ENCODE measurements at regions not wholly inside any gene's neighbourhood (a gene's known extent, or its start where the extent isn't known, plus 50 kb on each side); places are given as distances from the start of the nearest gene placed in this dataset.

DNA sequence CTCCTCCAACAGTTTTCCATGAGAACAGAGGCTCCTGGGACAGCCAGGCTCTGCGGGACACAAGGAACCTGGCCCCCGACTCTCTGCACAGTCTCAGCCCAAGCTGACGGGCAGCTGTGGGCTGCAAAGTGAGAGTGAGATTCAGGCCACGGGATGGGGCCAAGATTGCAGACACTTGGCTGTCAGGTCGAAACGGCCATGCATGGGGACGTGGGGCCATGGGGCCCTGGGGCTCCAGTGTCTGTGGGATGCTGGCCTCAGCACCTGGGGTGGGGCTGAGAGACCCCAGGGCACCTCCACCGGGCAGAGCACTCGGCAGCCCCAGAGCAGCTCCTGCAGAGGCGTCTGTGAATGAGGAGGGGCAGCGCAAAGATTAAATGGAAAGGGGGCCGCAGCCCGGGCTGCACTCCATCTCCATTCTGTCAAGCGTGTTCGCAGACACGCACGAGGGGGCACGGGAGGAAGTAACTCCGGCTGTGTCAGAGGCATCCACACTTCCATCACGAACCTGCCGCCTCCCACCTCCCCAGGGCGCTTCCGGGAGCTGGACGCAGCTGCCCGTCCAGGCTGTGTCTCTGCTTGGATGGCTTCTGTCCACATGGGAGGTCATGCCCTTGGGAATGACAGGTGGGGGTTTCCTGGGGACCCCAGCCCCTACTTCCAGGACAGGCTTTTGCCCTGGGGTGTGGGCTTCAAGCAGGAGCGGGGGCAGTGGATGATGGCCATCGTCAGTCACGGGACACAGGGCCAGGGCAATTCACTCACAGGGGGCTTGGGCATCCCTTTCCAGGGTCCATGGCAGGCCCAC lies 82.8 kb upstream of the NKX1-1 start:
- TF ChIP-seq, protein P1, sequence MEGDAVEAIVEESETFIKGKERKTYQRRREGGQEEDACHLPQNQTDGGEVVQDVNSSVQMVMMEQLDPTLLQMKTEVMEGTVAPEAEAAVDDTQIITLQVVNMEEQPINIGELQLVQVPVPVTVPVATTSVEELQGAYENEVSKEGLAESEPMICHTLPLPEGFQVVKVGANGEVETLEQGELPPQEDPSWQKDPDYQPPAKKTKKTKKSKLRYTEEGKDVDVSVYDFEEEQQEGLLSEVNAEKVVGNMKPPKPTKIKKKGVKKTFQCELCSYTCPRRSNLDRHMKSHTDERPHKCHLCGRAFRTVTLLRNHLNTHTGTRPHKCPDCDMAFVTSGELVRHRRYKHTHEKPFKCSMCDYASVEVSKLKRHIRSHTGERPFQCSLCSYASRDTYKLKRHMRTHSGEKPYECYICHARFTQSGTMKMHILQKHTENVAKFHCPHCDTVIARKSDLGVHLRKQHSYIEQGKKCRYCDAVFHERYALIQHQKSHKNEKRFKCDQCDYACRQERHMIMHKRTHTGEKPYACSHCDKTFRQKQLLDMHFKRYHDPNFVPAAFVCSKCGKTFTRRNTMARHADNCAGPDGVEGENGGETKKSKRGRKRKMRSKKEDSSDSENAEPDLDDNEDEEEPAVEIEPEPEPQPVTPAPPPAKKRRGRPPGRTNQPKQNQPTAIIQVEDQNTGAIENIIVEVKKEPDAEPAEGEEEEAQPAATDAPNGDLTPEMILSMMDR (IDR thresholded peaks at IDR 0.05; ENCODE audit: low read depth, low read length) = no peak
- DNase-seq (ENCODE audit: low read depth in 2 of 2) = no peak
- H3K4me3 ChIP-seq (replicated peaks in 1 of 2; ENCODE audit: low read depth in 2 of 2, low read length in 2 of 2) = no peak overlapping the region

DNA sequence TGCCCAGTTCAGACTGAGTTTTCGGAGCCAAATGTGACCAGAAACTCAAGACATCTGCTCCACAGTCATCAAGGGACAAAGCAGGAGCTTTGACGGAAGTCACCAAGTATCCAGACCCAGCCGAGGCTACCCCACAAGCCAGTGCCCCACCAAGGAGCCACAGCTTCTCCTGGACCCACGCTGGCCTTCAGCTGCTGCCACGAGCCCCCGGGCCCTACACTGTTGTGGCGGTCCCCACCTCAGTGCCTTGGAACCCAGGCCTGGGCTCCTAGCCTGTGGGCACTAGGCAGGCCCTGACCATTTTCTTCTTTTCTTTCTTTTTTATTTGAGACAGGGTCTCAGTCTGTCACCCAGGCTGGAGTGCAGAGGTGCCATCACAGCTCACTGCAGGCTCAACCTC lies 82.1 kb upstream of the NKX1-1 start:
- TF ChIP-seq, protein P1 (IDR thresholded peaks at IDR 0.05; ENCODE audit: low read depth, low read length) = no peak
- H3K4me3 ChIP-seq (replicated peaks in 1 of 2; ENCODE audit: low read depth in 2 of 2, low read length in 2 of 2) = no peak overlapping the region
- DNase-seq (ENCODE audit: low read depth in 2 of 2) = no peak

DNA sequence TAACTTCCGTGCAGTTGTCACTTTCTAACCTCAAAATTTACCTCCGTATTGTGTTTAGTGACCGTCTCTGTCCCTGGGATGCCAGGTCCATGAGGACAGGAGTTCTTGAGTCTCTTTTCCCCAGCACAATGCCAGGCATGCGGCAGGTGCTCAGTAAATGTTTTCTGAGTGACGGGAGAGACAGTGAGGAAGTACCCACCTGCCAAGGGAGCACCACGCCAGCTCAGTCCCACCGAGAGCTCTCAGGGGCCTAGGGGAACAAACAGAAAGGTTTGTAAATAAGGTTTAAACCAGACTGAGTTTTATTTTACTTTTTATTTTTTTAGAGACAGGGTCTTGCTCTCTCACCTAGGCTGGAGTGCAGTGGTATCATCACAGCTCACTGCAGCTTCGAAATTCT lies 81.5 kb upstream of the NKX1-1 start:
- no peak overlapping the region for H3K4me3 ChIP-seq (replicated peaks in 1 of 2; ENCODE audit: low read depth in 2 of 2, low read length in 2 of 2)
- DNase-seq (ENCODE audit: low read depth in 2 of 2) = no peak
- TF ChIP-seq, protein P1 (IDR thresholded peaks at IDR 0.05; ENCODE audit: low read depth, low read length) = no peak

DNA sequence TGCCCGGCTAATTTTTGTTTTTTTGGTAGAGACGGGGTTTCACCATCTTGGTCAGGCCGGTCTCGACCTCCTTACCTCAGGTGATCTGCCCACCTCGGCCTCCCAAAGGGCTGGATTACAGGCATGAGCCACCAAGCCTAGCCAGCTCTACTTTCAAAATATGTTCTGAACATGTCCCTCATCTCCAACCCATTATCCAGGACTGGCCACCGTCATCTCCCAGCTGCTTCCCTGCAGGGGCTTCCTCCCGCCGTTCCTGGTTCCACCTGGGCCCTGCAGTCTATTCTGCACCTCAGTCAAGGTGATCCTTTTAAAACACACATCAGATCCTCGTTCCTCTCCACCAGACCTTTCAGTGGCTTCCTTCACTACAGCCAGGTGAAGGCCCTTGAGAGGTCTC lies 80.9 kb upstream of the NKX1-1 start:
- DNase-seq (ENCODE audit: low read depth in 2 of 2) = no peak
- TF ChIP-seq, protein P1 (IDR thresholded peaks at IDR 0.05; ENCODE audit: low read depth, low read length) = no peak
- no peak overlapping the region for H3K4me3 ChIP-seq (replicated peaks in 1 of 2; ENCODE audit: low read depth in 2 of 2, low read length in 2 of 2)

DNA sequence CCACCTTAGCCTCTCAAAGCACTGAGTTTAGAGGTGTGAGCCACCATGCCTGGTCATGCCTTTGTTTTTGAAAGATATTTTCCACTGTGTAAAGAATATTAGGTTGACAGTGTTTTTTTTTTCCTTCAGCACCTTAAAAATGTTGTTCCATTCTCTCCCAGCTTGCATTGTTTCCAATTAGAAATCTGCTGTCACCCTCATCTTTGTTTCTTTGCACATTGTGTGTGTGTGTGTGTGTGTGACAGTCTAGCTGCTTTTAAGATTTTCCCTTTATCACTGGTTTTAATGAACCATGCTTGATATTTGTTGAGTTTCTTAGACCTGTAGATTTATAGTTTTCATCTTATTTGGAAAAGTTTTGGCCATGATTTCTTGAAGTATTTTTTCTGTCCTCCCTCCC lies 79.0 kb upstream of the NKX1-1 start:
- TF ChIP-seq, protein P1 (IDR thresholded peaks at IDR 0.05; ENCODE audit: low read depth, low read length) = no peak
- H3K4me3 ChIP-seq (replicated peaks in 1 of 2; ENCODE audit: low read depth in 2 of 2, low read length in 2 of 2) = no peak overlapping the region
- DNase-seq (ENCODE audit: low read depth in 2 of 2) = no peak

DNA sequence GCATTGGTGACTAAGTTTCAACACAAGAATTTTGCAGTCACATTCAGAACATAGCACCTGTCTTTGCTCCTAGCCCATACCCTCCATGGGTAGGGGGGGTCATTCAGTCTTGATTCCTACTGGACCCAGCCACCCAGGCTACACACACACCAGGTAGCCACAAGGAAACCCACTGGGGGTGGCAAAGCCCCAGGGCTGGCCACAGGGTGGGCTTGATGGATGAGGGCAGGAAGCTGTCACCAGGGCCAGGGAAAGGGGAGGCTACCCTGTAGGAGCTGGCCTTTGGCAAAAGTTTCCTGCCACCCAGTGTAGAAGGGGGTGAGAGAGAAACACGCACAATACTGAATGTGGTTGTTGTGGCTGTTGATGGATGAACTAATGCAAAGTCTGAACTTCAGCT lies 74.5 kb upstream of the NKX1-1 start:
- TF ChIP-seq, protein P1 (IDR thresholded peaks at IDR 0.05; ENCODE audit: low read depth, low read length) = no peak
- DNase-seq (ENCODE audit: low read depth in 2 of 2) = no peak
- no peak overlapping the region for H3K4me3 ChIP-seq (replicated peaks in 1 of 2; ENCODE audit: low read depth in 2 of 2, low read length in 2 of 2)

DNA sequence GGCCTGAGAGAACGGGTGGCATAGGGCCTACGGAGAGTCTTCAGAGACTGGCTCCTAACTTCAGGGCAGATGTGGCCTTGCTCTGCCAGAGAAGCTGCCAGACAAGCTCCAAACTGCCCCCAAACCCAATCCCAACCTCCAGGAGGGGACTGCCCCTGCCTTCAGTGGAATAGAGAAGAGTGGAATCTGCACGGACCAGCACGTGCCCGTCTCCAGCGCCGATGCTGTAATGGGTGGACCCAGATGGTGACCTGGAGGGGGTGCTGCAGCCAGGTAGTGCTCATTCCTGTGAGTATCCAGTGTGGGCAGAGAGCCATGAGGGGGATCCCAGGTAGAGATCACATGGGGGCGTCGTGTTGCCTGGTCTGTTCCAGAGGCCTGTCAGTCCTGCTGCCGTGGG lies 73.2 kb upstream of the NKX1-1 start:
- DNase-seq (ENCODE audit: low read depth in 2 of 2) = no peak
- no peak overlapping the region for H3K4me3 ChIP-seq (replicated peaks in 1 of 2; ENCODE audit: low read depth in 2 of 2, low read length in 2 of 2)
- TF ChIP-seq, protein P1 (IDR thresholded peaks at IDR 0.05; ENCODE audit: low read depth, low read length) = no peak
